ENCODE measurements at regions not wholly inside any gene's neighbourhood (a gene's known extent, or its start where the extent isn't known, plus 50 kb on each side); places are given as distances from the start of the nearest gene placed in this dataset.

DNA sequence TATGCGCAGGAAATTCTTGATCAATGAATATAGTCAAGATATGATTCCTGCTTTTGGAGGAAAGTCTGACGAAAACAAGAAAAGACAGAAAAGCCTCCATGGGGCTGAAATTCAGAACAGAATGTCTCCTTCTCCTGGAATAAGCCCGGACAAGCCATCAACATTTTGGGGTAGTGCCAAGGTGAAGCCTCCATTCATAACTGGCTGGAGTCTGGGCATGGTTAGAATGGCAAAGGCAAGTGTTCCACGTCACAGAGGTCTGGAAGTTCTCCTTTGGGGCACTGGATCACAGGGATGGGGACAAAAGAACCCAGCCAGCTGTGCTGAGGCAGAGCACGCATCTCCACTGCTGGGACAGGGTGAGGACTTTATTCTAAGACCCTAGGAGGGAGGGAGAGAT lies 505.7 kb downstream of the CMPK2 start:
- H3K27me3 Mint-ChIP-seq = peaks cover 0 to 4% (median 0%) of the 10 kb centered on the region in 5 donors
- no peak for ATAC-seq

DNA sequence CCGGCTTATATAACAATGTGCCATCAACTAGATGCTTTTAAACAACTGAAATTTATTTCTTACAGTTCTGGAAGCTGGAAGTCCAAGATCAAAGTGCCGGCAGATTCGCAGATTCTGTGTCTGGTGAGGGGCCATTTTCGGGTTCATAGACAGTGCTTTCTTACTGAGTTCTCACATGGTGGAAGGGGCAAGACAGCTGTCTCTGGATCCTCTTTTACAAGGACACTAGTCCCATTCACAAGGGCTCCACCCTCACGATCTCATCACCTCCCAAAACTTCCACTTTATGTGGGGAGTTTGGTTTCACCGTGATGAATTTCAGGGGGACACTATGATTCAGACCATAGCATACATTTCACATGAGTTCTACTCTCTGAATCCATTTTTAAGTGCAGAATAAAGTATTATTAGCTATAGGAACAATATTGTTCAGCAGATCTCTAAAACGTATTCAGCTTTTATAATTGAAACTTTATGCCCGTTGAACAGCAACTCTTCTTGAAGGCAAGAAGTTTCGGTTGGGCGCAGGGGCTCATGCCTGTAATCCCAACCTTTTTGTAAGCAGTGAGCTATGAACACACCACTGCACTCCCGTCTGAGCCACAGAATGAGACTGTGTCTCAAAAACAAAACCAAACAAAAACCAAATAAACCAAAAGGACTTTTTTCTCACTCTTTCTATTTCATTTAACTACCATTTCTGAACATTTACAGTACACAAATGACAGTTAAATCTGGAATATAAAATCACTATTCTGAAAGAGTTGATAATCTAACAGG lies 502.8 kb downstream of the CMPK2 start:
- no peak for DNase-seq
- peaks cover 0 to 9% (median 2%) of the 10 kb centered on the region in 9 donors for H3K9me3 Mint-ChIP-seq
- H3K27me3 Mint-ChIP-seq = peaks cover 0 to 4% (median 3%) of the 10 kb centered on the region in 5 donors
- H3K27ac Mint-ChIP-seq = no peak overlapping the region
- no peak for ATAC-seq
- no peaks in the 10 kb centered on the region for H3K4me1 Mint-ChIP-seq
- no peak overlapping the region for H3K4me3 Mint-ChIP-seq
- H3K36me3 Mint-ChIP-seq = no peaks in the 10 kb centered on the region
- POLR2A ChIA-PET = no interaction called here

More for the DNA sequence above, 505.7 kb downstream of the CMPK2 start:
- no peaks in the 10 kb centered on the region for H3K36me3 Mint-ChIP-seq
- no peak overlapping the region for H3K27ac Mint-ChIP-seq
- POLR2A ChIA-PET = no interaction called here
- no peak for DNase-seq
- H3K4me3 Mint-ChIP-seq = no peak overlapping the region
- no peaks in the 10 kb centered on the region for H3K4me1 Mint-ChIP-seq
- peaks cover 0 to 9% (median 2%) of the 10 kb centered on the region in 9 donors for H3K9me3 Mint-ChIP-seq

DNA sequence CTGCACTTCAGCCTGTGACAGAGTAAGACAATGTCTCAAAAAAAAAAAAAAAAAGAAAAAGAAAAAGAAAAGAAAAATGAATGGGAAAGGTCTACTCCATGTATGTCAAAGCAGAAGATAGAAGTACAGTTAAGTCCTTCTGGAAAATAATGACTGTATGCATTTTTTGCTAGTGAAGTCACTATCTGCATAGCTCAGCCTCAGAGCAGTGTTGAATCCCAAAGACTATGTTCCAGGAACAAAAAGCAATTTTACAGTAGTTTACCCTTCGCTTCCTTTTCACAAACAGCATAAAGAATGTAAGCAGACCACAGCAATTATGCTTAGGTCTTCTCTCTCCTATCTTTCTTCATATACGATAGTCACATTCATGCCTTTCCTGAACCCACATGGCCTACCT lies 497.4 kb downstream of the CMPK2 start:
- ATAC-seq = no peak
- H3K9me3 Mint-ChIP-seq = peaks cover 0 to 6% (median 0%) of the 10 kb centered on the region in 9 donors
- peaks cover 0 to 11% (median 2%) of the 10 kb centered on the region in 5 donors for H3K27me3 Mint-ChIP-seq
- H3K27ac Mint-ChIP-seq = no peak overlapping the region
- no peaks in the 10 kb centered on the region for H3K4me1 Mint-ChIP-seq
- POLR2A ChIA-PET = no interaction called here
- DNase-seq = no peak
- H3K36me3 Mint-ChIP-seq = no peaks in the 10 kb centered on the region
- no peak overlapping the region for H3K4me3 Mint-ChIP-seq

DNA sequence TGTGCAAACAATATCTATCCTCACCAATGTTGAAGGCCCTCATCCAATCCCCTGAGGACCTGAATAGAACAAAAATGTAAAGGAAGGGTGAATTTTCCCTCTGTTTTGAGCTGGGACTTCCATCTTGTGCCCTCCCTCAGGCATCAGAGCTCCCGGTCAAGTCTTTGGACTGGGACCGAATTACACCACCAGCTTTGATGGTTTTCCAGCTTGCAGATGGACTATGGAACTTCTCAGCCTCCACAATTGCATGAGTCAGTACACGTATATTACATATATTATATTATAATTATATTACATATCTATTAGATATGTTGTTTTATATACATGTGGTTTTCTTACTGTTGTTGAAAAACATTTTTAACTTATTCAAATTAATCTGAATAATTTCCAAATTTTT lies 496.4 kb downstream of the CMPK2 start:
- Mint-ChIP-seq H3K27ac (no peak overlapping the region), H3K9me3 (peaks cover 0 to 11% (median 0%) of the 10 kb centered on the region in 9 donors), H3K4me3 (no peak overlapping the region), H3K4me1 (no peaks in the 10 kb centered on the region), H3K27me3 (peaks cover 0 to 11% (median 2%) of the 10 kb centered on the region in 5 donors), H3K36me3 (no peaks in the 10 kb centered on the region)
- DNase-seq (no peak), ATAC-seq (no peak)
- POLR2A ChIA-PET = no interaction called here

DNA sequence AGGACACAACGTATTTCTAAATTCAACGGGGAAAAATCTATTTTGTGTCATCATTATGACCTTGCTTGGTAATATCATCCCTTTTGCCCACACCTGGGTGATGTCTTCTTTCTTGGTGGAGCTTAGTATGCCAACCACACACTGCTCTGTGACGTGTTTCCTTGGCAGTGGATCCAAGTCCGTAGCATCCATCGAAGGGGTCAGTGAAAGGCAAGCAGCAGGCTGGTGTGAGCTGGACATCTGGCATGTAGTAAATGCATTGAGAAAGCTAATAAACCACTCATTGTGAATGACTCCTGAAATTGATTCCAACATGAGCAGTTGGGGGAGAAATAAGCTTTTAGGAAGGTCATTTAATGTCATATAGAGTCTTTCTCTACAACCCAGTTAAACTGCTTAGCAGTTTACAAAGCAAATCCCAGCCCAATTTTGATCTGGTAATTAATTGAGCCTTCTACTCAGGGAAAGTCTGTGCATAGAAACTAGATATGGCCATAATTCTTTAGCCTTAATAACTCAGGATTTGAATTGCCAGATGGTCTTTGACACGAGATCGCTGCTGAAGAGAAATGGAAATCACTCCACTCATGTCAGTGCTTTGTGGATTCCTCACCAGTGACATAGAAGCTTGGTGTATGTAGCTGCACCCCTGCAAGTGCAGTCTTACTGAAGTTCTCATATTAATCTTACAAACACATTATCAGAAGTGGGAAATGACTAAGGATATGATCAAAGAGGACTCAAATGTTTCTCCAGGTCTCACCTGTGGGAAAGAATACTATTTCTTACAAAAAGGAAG lies 494.8 kb downstream of the CMPK2 start:
- ATAC-seq = no peak
- no peak for DNase-seq
- Mint-ChIP-seq H3K27me3 (peaks cover 0 to 11% (median 2%) of the 10 kb centered on the region in 5 donors), H3K36me3 (no peaks in the 10 kb centered on the region), H3K9me3 (peaks cover 0 to 12% (median 0%) of the 10 kb centered on the region in 9 donors), H3K4me3 (no peak overlapping the region), H3K27ac (no peak overlapping the region), H3K4me1 (no peaks in the 10 kb centered on the region)
- POLR2A ChIA-PET = no interaction called here

DNA sequence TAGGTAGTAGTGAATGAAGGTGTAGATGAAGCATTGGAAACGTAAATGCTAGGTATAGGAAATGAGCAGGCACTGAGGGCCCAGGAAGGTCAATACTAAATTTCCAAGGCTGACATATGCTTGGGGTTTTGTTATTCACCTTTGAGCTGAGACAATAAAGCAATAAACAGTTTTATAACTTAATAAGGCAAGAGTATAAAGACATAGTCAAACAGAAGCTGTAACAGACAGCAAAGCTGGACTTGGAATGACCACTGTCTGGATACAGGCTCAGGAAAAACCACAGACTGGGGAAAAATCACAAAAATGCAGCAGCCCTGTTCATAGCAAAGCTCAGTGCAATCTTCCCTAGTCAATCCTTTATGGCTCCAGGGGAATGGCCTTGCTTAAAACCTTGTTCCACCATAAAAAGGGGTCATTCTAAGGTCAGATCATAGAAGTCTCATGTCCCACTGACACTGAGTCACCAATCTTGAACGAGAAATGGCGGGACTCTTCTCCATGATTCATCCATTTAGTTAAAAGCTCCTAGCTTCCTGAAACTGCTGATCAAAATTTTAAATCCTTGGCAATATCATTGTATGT lies 493.3 kb downstream of the CMPK2 start:
- no peak for DNase-seq
- no peak for ATAC-seq
- Mint-ChIP-seq H3K4me3 (no peak overlapping the region), H3K36me3 (no peaks in the 10 kb centered on the region), H3K27ac (no peak overlapping the region), H3K27me3 (peaks cover 0 to 11% (median 0%) of the 10 kb centered on the region in 5 donors), H3K9me3 (peaks cover 0 to 20% (median 3%) of the 10 kb centered on the region in 9 donors), H3K4me1 (no peaks in the 10 kb centered on the region)
- POLR2A ChIA-PET = no interaction called here

DNA sequence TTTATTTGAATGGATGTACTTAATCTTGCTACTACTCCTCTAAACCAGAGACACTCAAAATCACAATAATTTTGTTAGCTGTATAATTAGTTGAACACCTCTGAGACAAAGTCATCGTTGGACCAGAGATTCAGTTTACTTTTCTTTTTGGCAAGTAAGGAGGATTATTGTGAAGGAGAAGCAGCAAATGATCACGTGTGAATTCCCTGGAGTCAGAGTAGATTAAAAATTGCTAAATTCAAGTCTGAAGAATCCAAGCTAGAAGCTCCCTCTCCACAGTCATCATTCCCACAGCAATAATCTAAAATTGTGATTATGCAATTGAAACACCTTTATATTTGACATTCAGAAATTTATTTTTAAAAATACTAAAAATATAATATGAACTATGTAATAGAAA lies 484.4 kb downstream of the CMPK2 start:
- no peak overlapping the region for H3K4me3 Mint-ChIP-seq
- H3K9me3 Mint-ChIP-seq = peaks cover 0 to 26% (median 3%) of the 10 kb centered on the region in 9 donors
- H3K4me1 Mint-ChIP-seq = no peaks in the 10 kb centered on the region
- no peak for ATAC-seq
- no peak for DNase-seq
- H3K27me3 Mint-ChIP-seq = no peaks in the 10 kb centered on the region
- POLR2A ChIA-PET = no interaction called here
- H3K27ac Mint-ChIP-seq = no peak overlapping the region
- H3K36me3 Mint-ChIP-seq = no peaks in the 10 kb centered on the region

DNA sequence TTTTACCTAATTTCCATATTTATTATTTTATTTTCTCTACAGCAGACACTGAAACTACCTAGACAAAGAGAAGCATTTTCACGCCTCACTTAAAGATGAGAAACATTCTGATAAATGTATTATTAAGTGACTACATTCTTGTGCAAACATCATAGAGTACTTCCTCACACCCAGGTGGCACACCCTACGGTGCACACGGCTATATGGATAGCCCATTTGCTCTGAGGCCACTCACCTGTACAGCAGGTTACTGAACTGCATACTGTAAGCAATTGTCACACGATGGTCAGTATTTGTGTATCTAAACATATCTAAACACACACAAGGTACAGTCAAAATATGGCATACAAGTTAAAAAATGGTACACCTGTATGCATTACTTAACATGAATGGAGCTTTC lies 481.4 kb downstream of the CMPK2 start:
- no peak overlapping the region for H3K27ac Mint-ChIP-seq
- H3K27me3 Mint-ChIP-seq = peaks cover 0 to 5% (median 4%) of the 10 kb centered on the region in 5 donors
- POLR2A ChIA-PET = no interaction called here

DNA sequence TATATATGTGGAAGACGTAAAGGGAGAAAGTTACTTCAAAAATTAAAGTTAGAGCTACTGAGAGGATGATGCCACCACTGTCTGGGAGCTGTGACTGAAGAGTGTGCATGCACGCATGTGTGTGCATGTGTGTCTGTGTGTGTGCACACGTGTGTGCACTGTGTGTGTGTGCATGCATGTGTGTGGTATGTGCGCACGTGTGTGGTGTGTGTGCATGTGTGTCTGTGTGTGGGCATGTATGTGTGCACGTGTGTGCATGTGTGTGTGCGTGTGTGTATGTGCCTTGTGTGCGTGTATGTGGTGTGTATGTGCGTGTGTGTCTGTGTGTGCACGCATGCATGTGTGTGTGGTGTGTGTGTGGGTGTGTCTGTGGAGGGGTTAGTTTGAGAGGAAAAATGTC lies 473.4 kb downstream of the CMPK2 start:
- Mint-ChIP-seq H3K9me3 (peaks cover 0 to 19% (median 4%) of the 10 kb centered on the region in 9 donors), H3K27me3 (peaks cover 0 to 9% (median 4%) of the 10 kb centered on the region in 5 donors), H3K4me1 (no peaks in the 10 kb centered on the region), H3K4me3 (no peak overlapping the region), H3K27ac (no peak overlapping the region), H3K36me3 (no peaks in the 10 kb centered on the region)
- ATAC-seq = no peak
- DNase-seq = no peak
- POLR2A ChIA-PET = no interaction called here

More for the DNA sequence above, 481.4 kb downstream of the CMPK2 start:
- H3K4me1 Mint-ChIP-seq = no peaks in the 10 kb centered on the region
- H3K36me3 Mint-ChIP-seq = no peaks in the 10 kb centered on the region
- DNase-seq = no peak
- ATAC-seq = no peak
- H3K4me3 Mint-ChIP-seq = no peak overlapping the region
- H3K9me3 Mint-ChIP-seq = peaks cover 0 to 18% (median 0%) of the 10 kb centered on the region in 9 donors

DNA sequence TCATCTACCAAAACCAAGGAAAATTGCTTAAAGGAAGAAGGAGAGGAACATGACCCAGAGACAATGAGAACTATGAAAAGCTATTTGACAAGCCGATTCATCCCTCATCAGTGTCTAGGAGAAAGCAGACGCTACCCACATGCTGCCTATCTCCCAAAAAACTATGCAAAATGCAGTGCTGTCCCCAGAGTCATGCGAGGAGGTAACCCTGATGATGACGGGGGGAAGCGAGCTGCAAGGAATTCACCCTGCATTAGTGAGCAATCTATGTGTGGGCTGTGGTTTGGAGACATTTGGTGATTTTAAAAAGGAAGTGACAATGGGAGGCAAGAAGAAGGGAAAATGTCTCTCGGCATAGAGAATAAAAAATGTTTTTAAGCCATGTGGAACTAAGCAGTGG lies 472.7 kb downstream of the CMPK2 start:
- ATAC-seq (no peak), DNase-seq (no peak)
- Mint-ChIP-seq H3K4me1 (no peaks in the 10 kb centered on the region), H3K36me3 (no peaks in the 10 kb centered on the region), H3K9me3 (peaks cover 0 to 19% (median 4%) of the 10 kb centered on the region in 9 donors), H3K27ac (no peak overlapping the region), H3K4me3 (no peak overlapping the region), H3K27me3 (peaks cover 0 to 9% (median 3%) of the 10 kb centered on the region in 5 donors)
- POLR2A ChIA-PET = no interaction called here

DNA sequence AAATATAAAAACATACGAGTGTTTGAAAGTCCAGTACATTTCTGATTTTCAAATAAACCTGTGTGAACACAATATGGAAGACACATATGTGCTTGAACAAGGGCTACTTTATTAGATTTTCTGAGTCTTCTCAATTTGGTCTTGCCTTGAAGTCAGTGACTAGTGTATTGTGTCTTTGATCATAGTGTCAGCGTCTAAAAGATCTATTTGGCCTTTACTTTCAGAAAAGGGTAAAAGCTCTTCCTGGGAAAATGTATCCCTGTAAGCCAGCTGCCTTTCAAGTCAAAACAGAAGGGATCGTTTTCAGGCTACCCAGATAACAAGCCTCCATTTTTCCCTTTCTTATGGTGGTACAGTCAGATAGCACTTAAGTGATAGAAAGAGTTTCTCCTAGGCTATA lies 471.9 kb downstream of the CMPK2 start:
- Mint-ChIP-seq H3K27ac (no peak overlapping the region), H3K4me3 (no peak overlapping the region), H3K4me1 (no peaks in the 10 kb centered on the region), H3K9me3 (peaks cover 0 to 13% (median 4%) of the 10 kb centered on the region in 9 donors), H3K36me3 (no peaks in the 10 kb centered on the region), H3K27me3 (peaks cover 0 to 9% (median 3%) of the 10 kb centered on the region in 5 donors)
- ATAC-seq (no peak), DNase-seq (no peak)
- POLR2A ChIA-PET = no interaction called here

DNA sequence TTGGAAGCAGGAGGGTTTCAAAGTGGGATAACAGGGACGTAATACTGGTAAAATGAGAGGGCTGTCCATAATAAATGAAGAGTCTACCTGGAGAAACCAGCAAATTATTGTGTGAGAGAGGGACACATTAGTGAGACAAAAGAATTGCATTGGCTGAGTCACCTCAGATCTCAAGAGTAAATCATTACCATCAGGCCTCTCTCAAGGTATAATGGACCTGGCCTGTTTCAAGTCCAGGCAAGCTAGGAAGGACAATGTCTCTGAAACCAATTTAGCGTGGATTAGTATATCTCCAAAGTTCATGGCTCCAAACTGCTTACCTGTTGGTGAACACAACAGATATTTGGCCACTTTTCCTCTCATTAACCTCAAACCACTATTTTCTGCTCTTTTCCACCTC lies 471.4 kb downstream of the CMPK2 start:
- ATAC-seq = no peak
- peaks cover 0 to 11% (median 4%) of the 10 kb centered on the region in 9 donors for H3K9me3 Mint-ChIP-seq
- H3K36me3 Mint-ChIP-seq = no peaks in the 10 kb centered on the region
- H3K4me3 Mint-ChIP-seq = no peak overlapping the region
- DNase-seq = no peak
- H3K27me3 Mint-ChIP-seq = peaks cover 0 to 9% (median 3%) of the 10 kb centered on the region in 5 donors
- H3K4me1 Mint-ChIP-seq = no peaks in the 10 kb centered on the region
- POLR2A ChIA-PET = no interaction called here
- no peak overlapping the region for H3K27ac Mint-ChIP-seq

DNA sequence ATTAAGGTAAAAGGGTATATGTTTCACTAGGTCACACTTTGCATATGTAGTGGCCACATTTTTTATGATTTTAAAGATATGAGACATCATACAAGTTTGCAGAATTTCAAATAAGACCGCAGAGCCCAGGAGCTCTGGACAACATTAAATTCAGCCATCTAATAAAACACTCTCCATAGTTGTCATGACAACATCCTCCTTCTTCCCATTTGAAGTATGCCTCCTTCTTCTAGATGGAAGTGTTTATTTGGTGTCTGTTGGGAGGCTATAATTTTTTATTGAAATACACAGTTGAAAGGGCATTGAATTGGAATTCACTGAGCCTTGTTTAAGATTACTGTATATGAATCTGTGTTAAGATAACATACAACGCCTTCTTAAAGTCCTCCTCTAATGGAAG lies 467.3 kb downstream of the CMPK2 start:
- POLR2A ChIA-PET = no interaction called here
- DNase-seq (no peak), ATAC-seq (no peak)
- Mint-ChIP-seq H3K36me3 (no peaks in the 10 kb centered on the region), H3K4me1 (no peaks in the 10 kb centered on the region), H3K9me3 (no peaks in the 10 kb centered on the region), H3K4me3 (no peak overlapping the region), H3K27me3 (peaks cover 0 to 3% (median 0%) of the 10 kb centered on the region in 5 donors), H3K27ac (no peak overlapping the region)
